HG03135 (cell line): ENCODE measurements at regions not wholly inside any gene's neighbourhood (a gene's known extent, or its start where the extent isn't known, plus 50 kb on each side); places are given as distances from the start of the nearest gene placed in this dataset.

Experiments
- ATAC-seq: cut with Tn5 transposase; IDR thresholded peaks from one replicate; pipeline ENCODE4 v1.9.1; 2021; ENCODE audit warnings: mild to moderate bottlenecking, moderate library complexity; ENCODE audit not compliant: unreplicated experiment

- ATAC-seq, result no peak
Observed at GRCh38 chr1:73953586-73953985, 244.4 kb downstream of the LRRIQ3 start.

GRCh38 chr1:73953186-73953585 is 244.8 kb downstream of the LRRIQ3 start:
- no peak for ATAC-seq

- no peak for ATAC-seq
Observed at GRCh38 chr1:73948055-73948454, 249.9 kb downstream of the LRRIQ3 start.

- no peak for ATAC-seq
Observed at GRCh38 chr1:73947009-73947408, 251.0 kb downstream of the LRRIQ3 start.

GRCh38 chr1:73943270-73943669 is 254.7 kb downstream of the LRRIQ3 start:
- no peak for ATAC-seq

GRCh38 chr1:73930293-73930692 is 267.7 kb downstream of the LRRIQ3 start:
- no peak for ATAC-seq

GRCh38 chr1:73914951-73915350 is 283.0 kb downstream of the LRRIQ3 start:
- no peak for ATAC-seq

- ATAC-seq, result no peak
Observed at GRCh38 chr1:73913025-73913424, 285.0 kb downstream of the LRRIQ3 start.

GRCh38 chr1:73911849-73912248 is 286.1 kb downstream of the LRRIQ3 start:
- no peak for ATAC-seq

- ATAC-seq, result no peak
Observed at GRCh38 chr1:73910466-73910865, 287.5 kb downstream of the LRRIQ3 start.

- no peak for ATAC-seq
Observed at GRCh38 chr1:73910062-73910461, 287.9 kb downstream of the LRRIQ3 start.

GRCh38 chr1:73909043-73909562 is 288.9 kb downstream of the LRRIQ3 start:
- no peak for ATAC-seq

GRCh38 chr1:73907051-73907450 is 290.9 kb downstream of the LRRIQ3 start:
- no peak for ATAC-seq

GRCh38 chr1:73903092-73903491 is 294.9 kb downstream of the LRRIQ3 start:
- ATAC-seq, result no peak

- peak; percentile 45 for ATAC-seq
Observed at GRCh38 chr1:73901738-73902137, 296.2 kb downstream of the LRRIQ3 start.

- no peak for ATAC-seq
Observed at GRCh38 chr1:73899311-73899710, 298.7 kb downstream of the LRRIQ3 start.

GRCh38 chr1:73898540-73898939 is 299.4 kb downstream of the LRRIQ3 start:
- ATAC-seq, result no peak

GRCh38 chr1:73887412-73887811 is 310.6 kb downstream of the LRRIQ3 start:
- no peak for ATAC-seq

GRCh38 chr1:73886716-73887115 is 311.3 kb downstream of the LRRIQ3 start:
- no peak for ATAC-seq

GRCh38 chr1:73874806-73875205 is 323.2 kb downstream of the LRRIQ3 start:
- no peak for ATAC-seq

GRCh38 chr1:73868810-73869336 is 329.1 kb downstream of the LRRIQ3 start:
- no peak for ATAC-seq

- no peak for ATAC-seq
Observed at GRCh38 chr1:73862355-73862754, 335.6 kb downstream of the LRRIQ3 start.

- ATAC-seq, result no peak
Observed at GRCh38 chr1:73860421-73860950, 337.5 kb downstream of the LRRIQ3 start.
